ENCODE measurements at regions not wholly inside any gene's neighbourhood (a gene's known extent, or its start where the extent isn't known, plus 50 kb on each side); places are given as distances from the start of the nearest gene placed in this dataset.

GRCh38 chrX:122389005-122389404 lies 795.1 kb upstream of the GRIA3 start:
- TF ChIP-seq MYC (IDR thresholded peaks at IDR 0.05; ENCODE audit: low read depth, low read length), result no peak
- TF ChIP-seq, protein P1, sequence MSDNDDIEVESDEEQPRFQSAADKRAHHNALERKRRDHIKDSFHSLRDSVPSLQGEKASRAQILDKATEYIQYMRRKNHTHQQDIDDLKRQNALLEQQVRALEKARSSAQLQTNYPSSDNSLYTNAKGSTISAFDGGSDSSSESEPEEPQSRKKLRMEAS (IDR thresholded peaks at IDR 0.05; ENCODE audit: low read depth, low read length), result no peak
- TF ChIP-seq POLR2A (IDR thresholded peaks at IDR 0.05; ENCODE audit: extremely low read depth, insufficient read length), result no peak
- TF ChIP-seq, protein P2, sequence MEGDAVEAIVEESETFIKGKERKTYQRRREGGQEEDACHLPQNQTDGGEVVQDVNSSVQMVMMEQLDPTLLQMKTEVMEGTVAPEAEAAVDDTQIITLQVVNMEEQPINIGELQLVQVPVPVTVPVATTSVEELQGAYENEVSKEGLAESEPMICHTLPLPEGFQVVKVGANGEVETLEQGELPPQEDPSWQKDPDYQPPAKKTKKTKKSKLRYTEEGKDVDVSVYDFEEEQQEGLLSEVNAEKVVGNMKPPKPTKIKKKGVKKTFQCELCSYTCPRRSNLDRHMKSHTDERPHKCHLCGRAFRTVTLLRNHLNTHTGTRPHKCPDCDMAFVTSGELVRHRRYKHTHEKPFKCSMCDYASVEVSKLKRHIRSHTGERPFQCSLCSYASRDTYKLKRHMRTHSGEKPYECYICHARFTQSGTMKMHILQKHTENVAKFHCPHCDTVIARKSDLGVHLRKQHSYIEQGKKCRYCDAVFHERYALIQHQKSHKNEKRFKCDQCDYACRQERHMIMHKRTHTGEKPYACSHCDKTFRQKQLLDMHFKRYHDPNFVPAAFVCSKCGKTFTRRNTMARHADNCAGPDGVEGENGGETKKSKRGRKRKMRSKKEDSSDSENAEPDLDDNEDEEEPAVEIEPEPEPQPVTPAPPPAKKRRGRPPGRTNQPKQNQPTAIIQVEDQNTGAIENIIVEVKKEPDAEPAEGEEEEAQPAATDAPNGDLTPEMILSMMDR (IDR thresholded peaks at IDR 0.05; ENCODE audit: low read depth, low read length), result no peak
- DNase-seq (ENCODE audit: low read depth), result no peak
- H3K4me3 ChIP-seq (ENCODE audit: low read depth, low read length), result no peak overlapping the region

DNA sequence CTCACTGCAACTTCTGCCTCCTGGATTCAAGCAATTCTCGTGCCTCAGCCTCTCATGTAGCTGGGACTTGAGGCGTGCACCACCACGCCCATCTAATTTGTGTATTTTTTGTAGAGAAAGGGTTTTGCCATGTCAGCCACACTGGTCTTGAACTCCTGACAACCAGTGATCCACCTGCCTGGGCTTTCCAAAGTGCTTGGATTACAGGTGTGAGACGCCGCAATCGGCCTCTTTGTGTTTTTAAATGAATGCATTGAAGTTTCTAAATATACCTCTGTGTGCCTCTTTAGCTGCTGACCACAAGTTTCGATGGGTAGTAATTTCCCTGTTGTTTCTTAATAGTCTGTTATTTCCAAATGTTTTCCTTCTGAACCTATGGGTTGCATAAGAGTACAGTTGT lies 765.3 kb upstream of the GRIA3 start:
- H3K4me3 ChIP-seq (ENCODE audit: low read depth, low read length), result no peak overlapping the region
- DNase-seq (ENCODE audit: low read depth), result no peak
- TF ChIP-seq, protein P2 (IDR thresholded peaks at IDR 0.05; ENCODE audit: low read depth, low read length), result no peak
- TF ChIP-seq POLR2A (IDR thresholded peaks at IDR 0.05; ENCODE audit: extremely low read depth, insufficient read length) (no peak), MYC (IDR thresholded peaks at IDR 0.05; ENCODE audit: low read depth, low read length) (no peak)
- TF ChIP-seq, protein P1 (IDR thresholded peaks at IDR 0.05; ENCODE audit: low read depth, low read length), result no peak

- no peak overlapping the region for H3K4me3 ChIP-seq (ENCODE audit: low read depth, low read length)
- TF ChIP-seq, protein P2 (IDR thresholded peaks at IDR 0.05; ENCODE audit: low read depth, low read length), result no peak
- TF ChIP-seq MYC (IDR thresholded peaks at IDR 0.05; ENCODE audit: low read depth, low read length) (no peak), POLR2A (IDR thresholded peaks at IDR 0.05; ENCODE audit: extremely low read depth, insufficient read length) (no peak)
- TF ChIP-seq, protein P1 (IDR thresholded peaks at IDR 0.05; ENCODE audit: low read depth, low read length), result no peak
- DNase-seq (ENCODE audit: low read depth), result no peak
Measured at GRCh38 chrX:122421434-122422121, 762.5 kb upstream of the GRIA3 start.

DNA sequence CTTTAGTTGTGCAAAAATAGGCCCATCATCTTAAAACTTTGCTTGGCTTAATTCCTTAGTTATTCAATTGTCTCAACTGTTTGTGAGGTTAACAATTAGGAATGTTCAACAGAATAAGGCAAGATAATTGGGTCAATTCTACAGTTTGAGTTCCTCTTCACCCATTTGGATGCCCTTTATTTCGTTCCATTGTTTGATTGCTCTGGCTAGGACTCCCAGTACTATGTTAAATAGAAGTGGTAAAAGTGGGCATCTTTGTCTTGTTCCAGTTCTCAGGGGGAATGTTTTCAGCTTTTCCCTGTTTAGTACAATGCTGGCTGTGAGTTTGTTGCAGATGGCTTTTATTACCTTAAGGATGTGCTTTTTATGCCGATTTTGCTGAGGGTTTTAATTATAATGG lies 761.5 kb upstream of the GRIA3 start:
- H3K4me3 ChIP-seq (ENCODE audit: low read depth, low read length), result no peak overlapping the region
- DNase-seq (ENCODE audit: low read depth), result no peak
- TF ChIP-seq, protein P1 (IDR thresholded peaks at IDR 0.05; ENCODE audit: low read depth, low read length), result no peak

DNA sequence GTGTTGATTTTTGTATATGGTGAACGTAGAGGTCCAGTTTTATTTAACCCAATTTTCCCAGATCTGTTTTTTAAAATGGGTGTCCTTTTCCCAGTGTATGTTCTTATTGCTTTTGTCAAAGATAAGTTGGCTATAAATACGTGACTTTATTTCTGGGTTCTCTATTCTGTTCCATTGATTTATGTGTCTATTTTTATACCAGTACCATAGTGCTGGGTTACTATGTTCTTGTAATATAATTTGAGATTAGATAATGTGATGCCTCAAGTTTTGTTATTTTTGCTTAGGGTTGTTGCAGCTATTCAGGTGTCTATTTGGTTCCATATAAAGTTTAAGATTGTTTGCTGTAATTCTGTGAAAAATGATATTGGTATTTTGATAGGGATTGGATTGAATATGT lies 749.1 kb upstream of the GRIA3 start:
- DNase-seq (ENCODE audit: low read depth), result no peak
- TF ChIP-seq, protein P2 (IDR thresholded peaks at IDR 0.05; ENCODE audit: low read depth, low read length), result no peak
- TF ChIP-seq, protein P1 (IDR thresholded peaks at IDR 0.05; ENCODE audit: low read depth, low read length), result no peak
- TF ChIP-seq POLR2A (IDR thresholded peaks at IDR 0.05; ENCODE audit: extremely low read depth, insufficient read length), result no peak
- TF ChIP-seq MYC (IDR thresholded peaks at IDR 0.05; ENCODE audit: low read depth, low read length), result no peak
- H3K4me3 ChIP-seq (ENCODE audit: low read depth, low read length), result no peak overlapping the region

DNA sequence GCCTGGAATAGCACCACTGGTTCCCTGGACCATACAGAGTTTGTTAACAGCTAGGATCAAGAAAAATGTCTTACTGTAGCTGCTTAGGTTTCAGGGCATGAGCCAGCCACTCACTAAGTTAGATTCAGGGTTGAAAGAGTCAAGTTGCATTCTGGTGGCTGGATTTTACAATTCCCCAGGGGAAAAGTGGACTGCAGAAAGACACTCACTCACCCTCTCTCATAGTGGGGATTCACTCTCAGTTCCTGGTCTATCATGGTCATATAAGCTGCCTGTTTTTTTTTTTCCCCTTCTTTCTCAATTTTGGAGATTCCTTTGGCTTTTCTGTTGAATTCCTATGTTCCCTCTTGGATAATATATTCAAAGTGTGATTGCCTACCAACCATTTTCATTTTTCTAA lies 744.2 kb upstream of the GRIA3 start:
- TF ChIP-seq, protein P1 (IDR thresholded peaks at IDR 0.05; ENCODE audit: low read depth, low read length), result no peak
- TF ChIP-seq POLR2A (IDR thresholded peaks at IDR 0.05; ENCODE audit: extremely low read depth, insufficient read length), result no peak
- TF ChIP-seq, protein P2 (IDR thresholded peaks at IDR 0.05; ENCODE audit: low read depth, low read length), result no peak
- TF ChIP-seq MYC (IDR thresholded peaks at IDR 0.05; ENCODE audit: low read depth, low read length), result no peak
- H3K4me3 ChIP-seq (ENCODE audit: low read depth, low read length), result no peak overlapping the region
- peak; percentile 1 for DNase-seq (ENCODE audit: low read depth)

Data from NB4 (cell line).